Liver (tissue), 8 donors: ENCODE measurements at regions not wholly inside any gene's neighbourhood (a gene's known extent, or its start where the extent isn't known, plus 50 kb on each side); places are given as distances from the start of the nearest gene placed in this dataset.

Experiments used
- DNase-seq: peaks from one replicate; pipeline ENCODE4 v3.0.0-alpha.2; 2017; ENCODE audit warnings: low spot score
- H3K27ac ChIP-seq, 2 donors: one replicate each; pipeline ENCODE4 v1.7.0; 2013; ENCODE audit warnings: inconsistent platforms in 2 of 2, low read length in 2 of 2, control low read depth in 1 of 2, low read depth in 1 of 2, mild to moderate bottlenecking in 1 of 2
- H3K27me3 ChIP-seq, 4 donors: one replicate each; pipeline versions ENCODE4 v1.6.1 to v1.7.0; 2013; ENCODE audit warnings: low read length in 3 of 4, inconsistent platforms in 1 of 4, mild to moderate bottlenecking in 1 of 4, moderate library complexity in 1 of 4; ENCODE audit not compliant: control insufficient read depth in 4 of 4, insufficient read depth in 4 of 4
- H3K36me3 ChIP-seq, 4 donors: one replicate each; pipeline versions ENCODE4 v1.6.1 to v1.7.0; 2013; ENCODE audit warnings: low read length in 3 of 4, mild to moderate bottlenecking in 3 of 4, low read depth in 1 of 4, moderate library complexity in 1 of 4; ENCODE audit not compliant: control insufficient read depth in 4 of 4, insufficient read depth in 3 of 4
- H3K4me1 ChIP-seq, 4 donors: one replicate each; pipeline versions ENCODE4 v1.6.1 to v1.7.0; 2013; ENCODE audit warnings: low read length in 3 of 4, mild to moderate bottlenecking in 3 of 4, moderate library complexity in 1 of 4; ENCODE audit not compliant: control insufficient read depth in 4 of 4, insufficient read depth in 4 of 4
- H3K4me3 ChIP-seq, 3 donors: one replicate each; pipeline versions ENCODE4 v1.6.1 to v1.7.0; 2013; ENCODE audit warnings: low read length in 3 of 3, control low read depth in 1 of 3, low read depth in 1 of 3, mild to moderate bottlenecking in 1 of 3
- H3K9ac ChIP-seq, 2 donors: one replicate each; pipeline ENCODE4 v1.7.0; 2013; ENCODE audit warnings: low read length in 2 of 2, mild to moderate bottlenecking in 2 of 2, moderate library complexity in 2 of 2, control low read depth in 1 of 2, low read depth in 1 of 2
- H3K9me3 ChIP-seq, 4 donors: one replicate each; pipeline versions ENCODE4 v1.6.1 to v1.7.0; 2013; ENCODE audit warnings: low read length in 3 of 4; ENCODE audit not compliant: control insufficient read depth in 4 of 4
- EGR1 ChIP-seq, 2 donors: IDR thresholded peaks; 2 replicates each; pipeline ENCODE4 v1.6.1; 2016 to 2018; ENCODE audit warnings: antibody characterized with exemption in 2 of 2, low read depth in 2 of 2
- FOXA2 ChIP-seq: IDR thresholded peaks from 2 replicates; pipeline ENCODE4 v1.6.1; 2016; ENCODE audit warnings: antibody characterized with exemption
- GABPA ChIP-seq, 2 donors: IDR thresholded peaks in 1 of 2; conservative IDR thresholded peaks in 1 of 2; 2 replicates each; pipeline ENCODE4 v1.6.1; 2016; ENCODE audit warnings: antibody characterized with exemption in 2 of 2, mild to moderate bottlenecking in 1 of 2, moderate library complexity in 1 of 2
- HNF4G ChIP-seq: IDR thresholded peaks from 2 replicates; pipeline ENCODE4 v1.6.1; 2016; ENCODE audit warnings: antibody characterized with exemption
- JUND ChIP-seq, 2 donors: IDR thresholded peaks; 2 replicates each; pipeline ENCODE4 v1.6.1; 2016; ENCODE audit warnings: antibody characterized with exemption in 2 of 2
- MAX ChIP-seq: IDR thresholded peaks from 2 replicates; pipeline ENCODE4 v1.6.1; 2016; ENCODE audit warnings: antibody characterized with exemption
- NR2F2 ChIP-seq: IDR thresholded peaks from 2 replicates; pipeline ENCODE4 v1.6.1; 2016; ENCODE audit warnings: antibody characterized with exemption
- REST ChIP-seq: IDR thresholded peaks from 2 replicates; pipeline ENCODE4 v1.6.1; 2016; ENCODE audit warnings: antibody characterized with exemption, mild to moderate bottlenecking
- RXRA ChIP-seq, 2 donors: IDR thresholded peaks; 2 replicates each; pipeline ENCODE4 v1.6.1; 2017 to 2018; ENCODE audit warnings: antibody characterized with exemption in 2 of 2, mild to moderate bottlenecking in 1 of 2
- SP1 ChIP-seq: IDR thresholded peaks from 2 replicates; pipeline ENCODE4 v1.6.1; 2018; ENCODE audit warnings: antibody characterized with exemption, mild to moderate bottlenecking
- TAF1 ChIP-seq: conservative IDR thresholded peaks from 2 replicates; pipeline ENCODE4 v1.6.1; 2016; ENCODE audit warnings: antibody characterized with exemption, mild to moderate bottlenecking
- YY1 ChIP-seq: IDR thresholded peaks from 2 replicates; pipeline ENCODE4 v1.6.1; 2016; ENCODE audit warnings: antibody characterized with exemption, mild to moderate bottlenecking
- ZBTB33 ChIP-seq: IDR thresholded peaks from 2 replicates; pipeline ENCODE4 v1.6.1; 2016; ENCODE audit warnings: antibody characterized with exemption
- WGBS: extraction: QIAGEN DNeasy Blood & Tissue Kit; methylation state at CpG from one replicate; pipeline ENCODE4 v1.1.7; 2013; 5-methylcytosine and 5-hydroxymethylcytosine counted together
- TF ChIP-seq, protein P1 (sequence below): fragments of 150-350 bp; IDR thresholded peaks from 2 replicates; pipeline ENCODE4 v1.5.1; 2017; ENCODE audit warnings: improper control_type of control experiment, low read depth, low read length; ENCODE audit not compliant: missing input control
- donor health status: healthy.
- donor health status: healthy.
- donor health status: healthy.
- donor health status: healthy.
- donor health status: healthy.

- 66% methylated on average over 3 of the region's 3 CpGs for WGBS
- no peaks in the 10 kb centered on the region for H3K4me1 ChIP-seq
- DNase-seq, result no peak
- no peaks in the 10 kb centered on the region for H3K36me3 ChIP-seq
- no peak overlapping the region for H3K4me3 ChIP-seq
- no peaks in the 10 kb centered on the region for H3K9me3 ChIP-seq
- H3K27ac ChIP-seq, result no peak overlapping the region
- peaks cover 0 to 2% (median 0%) of the 10 kb centered on the region in 4 donors for H3K27me3 ChIP-seq
- H3K9ac ChIP-seq, result no peak overlapping the region
- TF ChIP-seq ZBTB33 (no peak), TAF1 (no peak), RXRA (IDR thresholded peaks at IDR 0.05) (no peak), SP1 (no peak), HNF4G (no peak), MAX (no peak), JUND (IDR thresholded peaks at IDR 0.05) (no peak)
Observed at GRCh38 chr14:65962952-65963351, 523.2 kb upstream of the CCDC196 start.

- Histone ChIP-seq H3K27me3 (peaks cover 0 to 2% (median 0%) of the 10 kb centered on the region in 4 donors), H3K9ac (no peak overlapping the region), H3K4me1 (no peaks in the 10 kb centered on the region), H3K4me3 (no peak overlapping the region), H3K9me3 (no peaks in the 10 kb centered on the region), H3K27ac (no peak overlapping the region), H3K36me3 (no peaks in the 10 kb centered on the region)
- WGBS, result 55% methylated on average over 2 of the region's 2 CpGs
- TF ChIP-seq JUND (IDR thresholded peaks at IDR 0.05) (no peak), RXRA (IDR thresholded peaks at IDR 0.05) (no peak), YY1 (no peak), FOXA2 (no peak), EGR1 (IDR thresholded peaks at IDR 0.05; ENCODE audit: low read depth in 2 of 2) (no peak), REST (no peak), MAX (no peak), NR2F2 (no peak), TAF1 (no peak), GABPA (IDR thresholded peaks at IDR 0.05 in 1 of 2, conservative IDR thresholded peaks at IDR 0.05 in 1 of 2) (no peak), SP1 (no peak)
- TF ChIP-seq, protein P1, sequence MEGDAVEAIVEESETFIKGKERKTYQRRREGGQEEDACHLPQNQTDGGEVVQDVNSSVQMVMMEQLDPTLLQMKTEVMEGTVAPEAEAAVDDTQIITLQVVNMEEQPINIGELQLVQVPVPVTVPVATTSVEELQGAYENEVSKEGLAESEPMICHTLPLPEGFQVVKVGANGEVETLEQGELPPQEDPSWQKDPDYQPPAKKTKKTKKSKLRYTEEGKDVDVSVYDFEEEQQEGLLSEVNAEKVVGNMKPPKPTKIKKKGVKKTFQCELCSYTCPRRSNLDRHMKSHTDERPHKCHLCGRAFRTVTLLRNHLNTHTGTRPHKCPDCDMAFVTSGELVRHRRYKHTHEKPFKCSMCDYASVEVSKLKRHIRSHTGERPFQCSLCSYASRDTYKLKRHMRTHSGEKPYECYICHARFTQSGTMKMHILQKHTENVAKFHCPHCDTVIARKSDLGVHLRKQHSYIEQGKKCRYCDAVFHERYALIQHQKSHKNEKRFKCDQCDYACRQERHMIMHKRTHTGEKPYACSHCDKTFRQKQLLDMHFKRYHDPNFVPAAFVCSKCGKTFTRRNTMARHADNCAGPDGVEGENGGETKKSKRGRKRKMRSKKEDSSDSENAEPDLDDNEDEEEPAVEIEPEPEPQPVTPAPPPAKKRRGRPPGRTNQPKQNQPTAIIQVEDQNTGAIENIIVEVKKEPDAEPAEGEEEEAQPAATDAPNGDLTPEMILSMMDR, result no peak
- no peak for DNase-seq
Observed at GRCh38 chr14:65964366-65964765, 521.8 kb upstream of the CCDC196 start.
